Stomach (tissue), 4 donors: ENCODE measurements at regions not wholly inside any gene's neighbourhood (a gene's known extent, or its start where the extent isn't known, plus 50 kb on each side); places are given as distances from the start of the nearest gene placed in this dataset.

Experiments
- EP300 ChIP-seq: sonication (generic); formaldehyde crosslinking; IDR thresholded peaks from one replicate; pipeline ENCODE4 v1.6.1; 2017; ENCODE audit warnings: antibody characterized with exemption
- POLR2A ChIP-seq, 4 donors: fragments of 450-650 bp; IDR thresholded peaks; one replicate each; pipeline ENCODE4 v1.6.1; 2016; ENCODE audit warnings: antibody characterized with exemption in 4 of 4, control low read depth in 2 of 4, mild to moderate bottlenecking in 1 of 4, moderate library complexity in 1 of 4
- POLR2AphosphoS5 ChIP-seq, 3 donors: sonication (generic); formaldehyde crosslinking; IDR thresholded peaks; one replicate each; pipeline ENCODE4 v1.6.1; 2016; ENCODE audit warnings: antibody characterized with exemption in 3 of 3
- TF ChIP-seq, protein P1 (sequence below), 7 experiments: fragments of 450-650 bp in 4 of 7; fragments of 200-600 bp in 3 of 7; sonication (generic) in 3 of 7; IDR thresholded peaks; one replicate each; pipeline ENCODE4 v1.5.1; 2016 to 2019; ENCODE audit warnings: antibody characterized with exemption in 7 of 7, control low read depth in 2 of 7, mild to moderate bottlenecking in 1 of 7

GRCh38 chr5:57406641-57407040 lies 76.0 kb downstream of the ACTBL2 start:
- TF ChIP-seq, protein P1, sequence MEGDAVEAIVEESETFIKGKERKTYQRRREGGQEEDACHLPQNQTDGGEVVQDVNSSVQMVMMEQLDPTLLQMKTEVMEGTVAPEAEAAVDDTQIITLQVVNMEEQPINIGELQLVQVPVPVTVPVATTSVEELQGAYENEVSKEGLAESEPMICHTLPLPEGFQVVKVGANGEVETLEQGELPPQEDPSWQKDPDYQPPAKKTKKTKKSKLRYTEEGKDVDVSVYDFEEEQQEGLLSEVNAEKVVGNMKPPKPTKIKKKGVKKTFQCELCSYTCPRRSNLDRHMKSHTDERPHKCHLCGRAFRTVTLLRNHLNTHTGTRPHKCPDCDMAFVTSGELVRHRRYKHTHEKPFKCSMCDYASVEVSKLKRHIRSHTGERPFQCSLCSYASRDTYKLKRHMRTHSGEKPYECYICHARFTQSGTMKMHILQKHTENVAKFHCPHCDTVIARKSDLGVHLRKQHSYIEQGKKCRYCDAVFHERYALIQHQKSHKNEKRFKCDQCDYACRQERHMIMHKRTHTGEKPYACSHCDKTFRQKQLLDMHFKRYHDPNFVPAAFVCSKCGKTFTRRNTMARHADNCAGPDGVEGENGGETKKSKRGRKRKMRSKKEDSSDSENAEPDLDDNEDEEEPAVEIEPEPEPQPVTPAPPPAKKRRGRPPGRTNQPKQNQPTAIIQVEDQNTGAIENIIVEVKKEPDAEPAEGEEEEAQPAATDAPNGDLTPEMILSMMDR (IDR thresholded peaks at IDR 0.05), result no peak
- no peak for TF ChIP-seq POLR2A (IDR thresholded peaks at IDR 0.05)
- no peak for TF ChIP-seq EP300
- TF ChIP-seq POLR2AphosphoS5 (IDR thresholded peaks at IDR 0.05), result no peak
